ENCODE measurements at regions not wholly inside any gene's neighbourhood (a gene's known extent, or its start where the extent isn't known, plus 50 kb on each side); places are given as distances from the start of the nearest gene placed in this dataset.

DNA sequence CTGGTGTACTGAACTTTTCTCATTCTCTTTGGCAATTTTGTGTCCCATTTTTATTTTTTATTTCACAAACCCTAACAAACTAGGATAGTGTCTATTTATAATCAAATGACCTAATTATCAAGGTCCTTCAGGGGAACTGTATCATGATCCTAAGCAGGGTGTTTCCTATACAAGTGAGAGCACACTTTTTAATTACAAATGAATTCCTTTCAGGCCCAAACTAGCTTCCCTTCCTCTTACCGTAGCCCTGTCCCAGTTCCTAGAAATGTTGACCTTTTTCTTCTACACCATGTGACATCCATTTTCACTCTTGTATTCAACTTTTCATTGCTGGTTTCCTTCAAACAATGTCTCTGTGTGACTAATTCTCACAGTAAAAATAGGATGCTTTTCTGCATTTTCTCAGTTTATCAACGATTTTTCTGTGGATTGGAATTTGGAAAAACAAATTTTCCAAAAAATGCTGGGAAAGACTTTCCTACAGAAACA, 411.4 kb downstream of the CCDC91 start:
- DNase-seq (ENCODE audit: low spot score), result no peak
- H3K27ac ChIP-seq, result no peak overlapping the region
- no peak overlapping the region for H3K4me3 ChIP-seq
- TF ChIP-seq CTCF (IDR thresholded peaks at IDR 0.05), result no peak

DNA sequence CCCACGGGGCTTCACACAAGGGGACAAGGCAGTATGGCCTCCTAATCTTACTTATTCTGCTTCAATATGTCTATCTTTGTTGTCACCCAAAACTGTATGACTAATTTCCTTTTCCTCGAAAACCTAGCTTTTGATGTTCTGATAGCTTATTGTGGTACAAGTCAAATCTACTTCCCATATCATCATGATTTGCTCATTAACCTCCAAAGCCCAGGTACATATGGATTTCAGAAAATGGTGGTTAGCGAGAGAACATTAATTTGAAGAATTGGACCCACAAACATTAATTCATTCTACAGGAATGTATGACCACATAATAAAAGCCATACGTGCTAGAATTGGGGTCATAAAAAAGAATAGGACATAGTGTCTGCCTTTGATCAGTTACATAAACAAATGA, 412.5 kb downstream of the CCDC91 start:
- H3K27ac ChIP-seq, result no peak overlapping the region
- DNase-seq (ENCODE audit: low spot score), result no peak
- TF ChIP-seq CTCF (IDR thresholded peaks at IDR 0.05), result no peak
- H3K4me3 ChIP-seq, result no peak overlapping the region

DNA sequence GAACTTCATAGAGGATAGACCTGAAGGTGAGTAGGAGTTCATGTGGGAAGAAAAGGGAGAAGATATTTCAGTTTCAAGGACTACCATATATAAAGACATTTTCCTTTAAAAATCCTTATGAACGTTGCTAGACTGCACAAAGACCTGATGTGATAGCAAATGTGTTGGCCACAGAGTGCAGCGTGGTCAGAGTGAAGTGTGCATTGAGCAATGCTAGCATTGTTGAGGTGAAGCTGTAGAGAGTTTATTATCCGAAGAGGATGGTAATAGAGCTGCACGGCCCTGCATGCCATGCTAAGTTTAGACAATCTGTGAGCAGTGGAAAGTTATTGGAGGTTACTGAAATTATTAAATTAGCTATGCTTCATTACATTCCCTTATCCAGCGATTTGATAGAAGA, 413.0 kb downstream of the CCDC91 start:
- H3K4me3 ChIP-seq, result no peak overlapping the region
- no peak for TF ChIP-seq CTCF (IDR thresholded peaks at IDR 0.05)
- DNase-seq (ENCODE audit: low spot score), result no peak
- no peak overlapping the region for H3K27ac ChIP-seq

DNA sequence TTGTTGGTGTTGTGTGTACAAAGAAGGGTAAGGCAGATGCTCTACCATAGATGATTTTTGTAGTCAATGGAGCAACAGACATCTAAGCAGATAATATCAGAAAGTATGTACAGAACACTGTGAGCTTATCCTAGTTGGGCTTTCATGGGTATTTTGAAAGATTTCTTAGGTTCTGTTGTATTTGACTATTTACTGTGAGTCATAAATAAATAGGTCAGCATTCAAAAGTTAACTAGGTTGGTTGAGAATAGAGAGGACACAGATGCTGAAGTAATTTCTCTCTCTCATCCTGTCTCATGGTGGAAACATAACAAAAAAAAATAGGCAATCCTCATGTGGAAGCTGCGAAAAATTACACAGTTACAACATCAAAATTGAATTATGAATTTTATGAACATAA, 413.5 kb downstream of the CCDC91 start:
- DNase-seq (ENCODE audit: low spot score), result no peak
- H3K27ac ChIP-seq, result no peak overlapping the region
- no peak overlapping the region for H3K4me3 ChIP-seq
- no peak for TF ChIP-seq CTCF (IDR thresholded peaks at IDR 0.05)

- Histone ChIP-seq H3K4me3 (no peak overlapping the region), H3K27ac (no peak overlapping the region)
- DNase-seq (ENCODE audit: low spot score), result no peak
- no peak for TF ChIP-seq CTCF (IDR thresholded peaks at IDR 0.05)
These were observed 414.0 kb downstream of the CCDC91 start for GRCh38 chr12:28604240-28604639.

- H3K4me3 ChIP-seq, result no peak overlapping the region
- H3K27ac ChIP-seq, result no peak overlapping the region
- no peak for DNase-seq (ENCODE audit: low spot score)
- no peak for TF ChIP-seq CTCF (IDR thresholded peaks at IDR 0.05)
These were observed 416.8 kb downstream of the CCDC91 start for GRCh38 chr12:28606967-28607557.

DNA sequence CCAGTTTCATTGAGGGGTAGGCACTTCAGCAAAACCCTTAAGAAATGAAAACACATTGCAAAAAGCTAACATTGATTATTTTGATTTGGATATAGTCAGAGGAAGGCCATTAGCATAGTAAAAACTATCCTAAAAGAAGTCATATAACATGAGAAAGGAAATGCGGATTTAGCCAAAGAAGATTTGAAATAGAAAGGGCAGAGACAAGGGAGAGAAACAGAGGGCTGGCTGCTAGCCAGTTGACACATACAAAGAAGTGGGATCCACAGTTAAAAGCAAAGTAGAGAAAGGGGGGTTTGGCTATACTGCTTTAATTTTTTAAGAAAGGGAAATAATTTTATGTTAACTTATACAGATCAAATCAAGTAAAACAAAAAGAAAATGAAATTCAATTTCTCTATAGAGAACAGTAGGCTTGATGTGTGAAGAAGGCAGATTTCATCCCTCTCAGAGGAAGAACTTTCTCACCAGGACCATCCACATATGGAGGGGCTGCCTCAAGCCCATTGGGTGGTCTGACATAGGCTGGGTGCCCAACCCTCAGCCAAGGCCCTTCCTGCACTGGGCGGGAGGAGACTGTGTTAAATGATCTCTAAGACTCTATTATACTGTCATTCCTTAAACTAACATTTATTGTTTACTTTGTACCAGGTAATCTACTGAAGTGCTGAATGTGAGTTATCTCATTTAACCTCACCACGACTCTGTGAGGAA, 420.3 kb downstream of the CCDC91 start:
- DNase-seq (ENCODE audit: low spot score), result no peak
- no peak overlapping the region for H3K4me3 ChIP-seq
- TF ChIP-seq CTCF (IDR thresholded peaks at IDR 0.05), result no peak
- H3K27ac ChIP-seq, result no peak overlapping the region
